Tibial nerve (tissue), 4 donors: ENCODE measurements at regions not wholly inside any gene's neighbourhood (a gene's known extent, or its start where the extent isn't known, plus 50 kb on each side); places are given as distances from the start of the nearest gene placed in this dataset.

ENCODE experiments used
- DNase-seq, 2 donors: peaks; one replicate each; pipeline ENCODE4 v3.0.0-alpha.2; 2019; ENCODE audit warnings: low spot score in 2 of 2
- H3K27ac ChIP-seq, 4 donors: fragments of 200-600 bp; sonication (generic) in 3 of 4; one replicate each; pipeline ENCODE4 v1.5.1; 2017 to 2019; ENCODE audit warnings: mild to moderate bottlenecking in 1 of 4
- H3K27me3 ChIP-seq, 2 donors: fragments of 200-600 bp; sonication (generic) in 1 of 2; one replicate each; pipeline versions ENCODE4 v1.5.1 to v1.6.0; 2017 to 2019
- H3K36me3 ChIP-seq, 3 donors: fragments of 200-600 bp; sonication (generic); one replicate each; pipeline ENCODE4 v1.5.1; 2018 to 2019
- H3K4me1 ChIP-seq, 4 donors: fragments of 200-600 bp; sonication (generic) in 3 of 4; one replicate each; pipeline ENCODE4 v1.5.1; 2017 to 2019
- H3K4me3 ChIP-seq, 4 donors: fragments of 200-600 bp; sonication (generic) in 3 of 4; one replicate each; pipeline ENCODE4 v1.5.1; 2017 to 2019; ENCODE audit warnings: mild to moderate bottlenecking in 1 of 4, moderate library complexity in 1 of 4
- H3K9me3 ChIP-seq, 4 donors: fragments of 200-600 bp; sonication (generic) in 3 of 4; one replicate each; pipeline ENCODE4 v1.5.1; 2017 to 2019
- CTCF ChIP-seq, 5 experiments: fragments of 200-600 bp in 3 of 5; fragments of 450-650 bp in 2 of 5; sonication (generic) in 3 of 5; IDR thresholded peaks; one replicate each; pipeline ENCODE4 v1.5.1; 2016 to 2019; ENCODE audit warnings: antibody characterized with exemption in 5 of 5, mild to moderate bottlenecking in 3 of 5, moderate library complexity in 2 of 5
- EP300 ChIP-seq, 2 donors: sonication (generic); formaldehyde crosslinking; IDR thresholded peaks; one replicate each; pipeline ENCODE4 v1.6.1; 2017; ENCODE audit warnings: antibody characterized with exemption in 2 of 2, mild to moderate bottlenecking in 1 of 2
- POLR2A ChIP-seq, 2 donors: fragments of 450-650 bp; IDR thresholded peaks; one replicate each; pipeline ENCODE4 v1.6.1; 2017; ENCODE audit warnings: antibody characterized with exemption in 2 of 2, mild to moderate bottlenecking in 2 of 2, moderate library complexity in 2 of 2
- WGBS, 2 donors: methylation state at CpG; one replicate each; pipeline ENCODE4 v1.1.5; 2018; 5-methylcytosine and 5-hydroxymethylcytosine counted together

GRCh38 chr14:30349520-30349919 is 209.4 kb upstream of the G2E3 start:
- H3K4me1 ChIP-seq = no peaks in the 10 kb centered on the region
- H3K9me3 ChIP-seq = peaks cover 0 to 4% (median 0%) of the 10 kb centered on the region in 4 donors
- no peak for TF ChIP-seq POLR2A (IDR thresholded peaks at IDR 0.05)
- no peak for TF ChIP-seq CTCF (IDR thresholded peaks at IDR 0.05)
- TF ChIP-seq EP300 (IDR thresholded peaks at IDR 0.05) = no peak
- 89 to 94% methylated on average over 3 of the region's 3 CpGs for WGBS, 2 donors
- no peak overlapping the region for H3K4me3 ChIP-seq
- no peak for DNase-seq
- no peak overlapping the region for H3K27ac ChIP-seq
- no peaks in the 10 kb centered on the region for H3K36me3 ChIP-seq
- H3K27me3 ChIP-seq = no peaks in the 10 kb centered on the region

- Histone ChIP-seq H3K4me3 (no peak overlapping the region), H3K4me1 (no peaks in the 10 kb centered on the region), H3K27me3 (no peaks in the 10 kb centered on the region), H3K27ac (no peak overlapping the region), H3K36me3 (no peaks in the 10 kb centered on the region), H3K9me3 (no peaks in the 10 kb centered on the region)
- 60 to 65% methylated on average over 1 of the region's 1 CpG for WGBS, 2 donors
- no peak for DNase-seq
- no peak for TF ChIP-seq EP300 (IDR thresholded peaks at IDR 0.05)
- no peak for TF ChIP-seq CTCF (IDR thresholded peaks at IDR 0.05)
- TF ChIP-seq POLR2A (IDR thresholded peaks at IDR 0.05) = no peak
These were observed 204.5 kb upstream of the G2E3 start for GRCh38 chr14:30354439-30354838.

GRCh38 chr14:30355431-30355913 is 203.5 kb upstream of the G2E3 start:
- WGBS, 2 donors = 19 to 31% methylated on average over 5 of the region's 5 CpGs
- Histone ChIP-seq H3K36me3 (no peaks in the 10 kb centered on the region), H3K9me3 (no peaks in the 10 kb centered on the region), H3K27ac (no peak overlapping the region), H3K27me3 (no peaks in the 10 kb centered on the region), H3K4me1 (no peaks in the 10 kb centered on the region), H3K4me3 (no peak overlapping the region)
- DNase-seq = no peak
- TF ChIP-seq CTCF (IDR thresholded peaks at IDR 0.05) = no peak
- TF ChIP-seq EP300 (IDR thresholded peaks at IDR 0.05) = no peak
- no peak for TF ChIP-seq POLR2A (IDR thresholded peaks at IDR 0.05)

- H3K27ac ChIP-seq = no peak overlapping the region
- DNase-seq = no peak
- H3K36me3 ChIP-seq = no peaks in the 10 kb centered on the region
- no peaks in the 10 kb centered on the region for H3K9me3 ChIP-seq
- H3K4me1 ChIP-seq = no peaks in the 10 kb centered on the region
- 76 to 80% methylated on average over 7 of the region's 7 CpGs for WGBS, 2 donors
- no peaks in the 10 kb centered on the region for H3K27me3 ChIP-seq
- H3K4me3 ChIP-seq = no peak overlapping the region
- no peak for TF ChIP-seq EP300 (IDR thresholded peaks at IDR 0.05)
- no peak for TF ChIP-seq CTCF (IDR thresholded peaks at IDR 0.05)
- no peak for TF ChIP-seq POLR2A (IDR thresholded peaks at IDR 0.05)
These were observed 202.3 kb upstream of the G2E3 start for GRCh38 chr14:30356438-30357202.

GRCh38 chr14:30357791-30358190 is 201.2 kb upstream of the G2E3 start:
- H3K36me3 ChIP-seq = no peaks in the 10 kb centered on the region
- WGBS, 2 donors = 95 to 96% methylated on average over 8 of the region's 8 CpGs
- H3K4me3 ChIP-seq = no peak overlapping the region
- no peaks in the 10 kb centered on the region for H3K4me1 ChIP-seq
- H3K27me3 ChIP-seq = no peaks in the 10 kb centered on the region
- H3K9me3 ChIP-seq = no peaks in the 10 kb centered on the region
- no peak overlapping the region for H3K27ac ChIP-seq
- no peak for TF ChIP-seq EP300 (IDR thresholded peaks at IDR 0.05)
- no peak for TF ChIP-seq CTCF (IDR thresholded peaks at IDR 0.05)
- TF ChIP-seq POLR2A (IDR thresholded peaks at IDR 0.05) = no peak
- no peak for DNase-seq
